ENCODE measurements at regions not wholly inside any gene's neighbourhood (a gene's known extent, or its start where the extent isn't known, plus 50 kb on each side); places are given as distances from the start of the nearest gene placed in this dataset.
"Not testable (repeated sequence)": the region's sequence is repeated elsewhere in the genome, so short reads cannot be mapped to it uniquely, and the experiment has no call there.

DNA sequence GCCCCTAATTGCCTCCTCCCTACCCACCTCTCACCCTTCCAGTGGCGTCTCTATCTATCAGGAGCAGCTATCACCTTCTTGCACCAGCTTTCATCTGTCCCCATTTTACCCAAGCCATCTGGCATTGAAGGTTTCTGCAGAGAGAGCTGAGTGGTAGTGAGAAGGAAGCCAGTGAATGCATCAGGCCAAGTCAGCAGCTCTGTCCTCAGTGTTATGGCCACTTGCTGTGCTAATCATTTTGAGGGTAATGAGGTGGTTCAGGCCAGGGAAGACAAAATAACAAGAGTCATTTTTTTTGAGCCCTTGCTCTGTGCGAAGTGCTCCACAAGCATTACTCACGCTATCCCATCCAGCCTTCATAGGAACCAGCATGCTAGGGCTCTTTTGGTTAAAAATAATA is 164.7 kb downstream of the SUDS3 start:
- CTCF ChIA-PET = no interaction called here
- no peak overlapping the region for H3K4me3 ChIP-seq (ENCODE audit: low read depth, low read length)
- TF ChIP-seq, protein P1, sequence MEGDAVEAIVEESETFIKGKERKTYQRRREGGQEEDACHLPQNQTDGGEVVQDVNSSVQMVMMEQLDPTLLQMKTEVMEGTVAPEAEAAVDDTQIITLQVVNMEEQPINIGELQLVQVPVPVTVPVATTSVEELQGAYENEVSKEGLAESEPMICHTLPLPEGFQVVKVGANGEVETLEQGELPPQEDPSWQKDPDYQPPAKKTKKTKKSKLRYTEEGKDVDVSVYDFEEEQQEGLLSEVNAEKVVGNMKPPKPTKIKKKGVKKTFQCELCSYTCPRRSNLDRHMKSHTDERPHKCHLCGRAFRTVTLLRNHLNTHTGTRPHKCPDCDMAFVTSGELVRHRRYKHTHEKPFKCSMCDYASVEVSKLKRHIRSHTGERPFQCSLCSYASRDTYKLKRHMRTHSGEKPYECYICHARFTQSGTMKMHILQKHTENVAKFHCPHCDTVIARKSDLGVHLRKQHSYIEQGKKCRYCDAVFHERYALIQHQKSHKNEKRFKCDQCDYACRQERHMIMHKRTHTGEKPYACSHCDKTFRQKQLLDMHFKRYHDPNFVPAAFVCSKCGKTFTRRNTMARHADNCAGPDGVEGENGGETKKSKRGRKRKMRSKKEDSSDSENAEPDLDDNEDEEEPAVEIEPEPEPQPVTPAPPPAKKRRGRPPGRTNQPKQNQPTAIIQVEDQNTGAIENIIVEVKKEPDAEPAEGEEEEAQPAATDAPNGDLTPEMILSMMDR (IDR thresholded peaks at IDR 0.05; ENCODE audit: low read depth, low read length) = no peak
- no peak for DNase-seq (ENCODE audit: low read depth, low spot score)
- POLR2A ChIA-PET = no interaction called here
- peaks cover 37% of the 10 kb centered on the region for H3K9me3 ChIP-seq (ENCODE audit: control insufficient read depth, insufficient read depth, low read length)
- no peaks in the 10 kb centered on the region for H3K27me3 ChIP-seq (ENCODE audit: control insufficient read depth, insufficient read depth, low read length)
- no peak overlapping the region for H3K27ac ChIP-seq (ENCODE audit: low read depth, low read length)

DNA sequence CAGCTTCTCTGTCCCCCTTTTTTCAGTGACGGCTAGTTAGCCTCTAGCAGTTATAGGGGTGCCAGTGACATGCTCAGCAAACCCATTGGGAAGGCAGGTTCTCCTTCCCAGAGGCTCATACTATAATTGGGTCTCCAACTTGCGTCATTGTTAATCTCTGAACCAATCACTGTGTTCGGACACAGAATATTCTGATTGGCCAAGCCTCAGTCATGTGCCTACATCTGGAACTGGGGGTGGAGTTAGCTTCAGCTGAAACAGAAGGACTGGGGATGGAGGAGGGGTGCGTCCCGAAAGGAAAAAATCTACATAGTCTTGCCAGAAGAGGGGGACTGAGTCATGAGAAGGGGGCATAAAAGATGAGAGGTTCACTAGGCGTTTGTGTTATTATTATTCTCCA is 165.6 kb downstream of the SUDS3 start:
- H3K4me3 ChIP-seq (ENCODE audit: low read depth, low read length) = no peak overlapping the region
- H3K27ac ChIP-seq (ENCODE audit: low read depth, low read length) = no peak overlapping the region
- CTCF ChIA-PET = no interaction called here
- peaks cover 32% of the 10 kb centered on the region for H3K9me3 ChIP-seq (ENCODE audit: control insufficient read depth, insufficient read depth, low read length)
- no peaks in the 10 kb centered on the region for H3K27me3 ChIP-seq (ENCODE audit: control insufficient read depth, insufficient read depth, low read length)
- TF ChIP-seq, protein P1 (IDR thresholded peaks at IDR 0.05; ENCODE audit: low read depth, low read length) = no peak
- POLR2A ChIA-PET = no interaction called here
- DNase-seq (ENCODE audit: low read depth, low spot score) = no peak

DNA sequence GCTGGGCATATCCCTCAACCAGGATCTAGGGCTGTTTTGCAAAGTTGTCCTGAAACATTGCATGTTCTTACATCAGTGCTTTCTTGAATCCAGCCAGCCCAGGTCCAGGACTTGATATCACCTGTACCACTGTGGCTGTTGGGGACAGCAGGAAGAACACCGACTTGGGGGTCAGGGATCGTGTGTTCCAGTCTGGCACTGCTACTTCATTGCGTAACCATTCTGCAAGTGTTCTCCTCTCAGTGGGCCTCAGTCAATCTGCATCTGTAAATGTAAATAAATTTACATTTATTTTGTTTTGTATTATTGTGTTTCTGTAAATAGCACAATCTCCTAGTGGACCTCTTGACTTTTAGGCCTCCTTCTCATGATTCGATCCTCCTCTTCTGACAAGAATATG is 167.3 kb downstream of the SUDS3 start:
- H3K27ac ChIP-seq (ENCODE audit: low read depth, low read length) = no peak overlapping the region
- DNase-seq (ENCODE audit: low read depth, low spot score) = no peak
- H3K27me3 ChIP-seq (ENCODE audit: control insufficient read depth, insufficient read depth, low read length) = no peaks in the 10 kb centered on the region
- ChIA-PET POLR2A (no interaction called here), CTCF (no interaction called here)
- TF ChIP-seq, protein P1 (IDR thresholded peaks at IDR 0.05; ENCODE audit: low read depth, low read length) = no peak
- no peak overlapping the region for H3K4me3 ChIP-seq (ENCODE audit: low read depth, low read length)
- H3K9me3 ChIP-seq (ENCODE audit: control insufficient read depth, insufficient read depth, low read length) = peaks cover 27% of the 10 kb centered on the region

DNA sequence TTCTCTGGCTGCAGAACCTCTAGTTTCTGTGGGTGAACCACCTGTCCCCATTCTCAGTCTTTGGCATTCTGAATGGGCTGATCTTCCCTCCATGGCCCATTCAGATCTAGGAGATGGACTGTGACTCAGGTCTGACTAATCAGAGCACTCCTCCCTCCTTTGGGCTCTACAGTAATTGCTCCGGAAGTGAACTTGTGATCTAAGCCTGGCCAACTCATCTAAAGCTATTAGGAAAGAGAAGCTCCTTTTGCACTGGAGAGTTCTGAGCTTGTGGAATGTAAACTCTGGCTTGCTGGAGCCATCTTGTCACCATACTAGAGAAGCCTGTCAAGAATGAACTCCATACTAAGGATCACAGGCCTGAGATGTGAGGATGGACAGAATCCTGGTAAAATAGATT is 168.2 kb downstream of the SUDS3 start:
- CTCF ChIA-PET = no interaction called here
- H3K27me3 ChIP-seq (ENCODE audit: control insufficient read depth, insufficient read depth, low read length) = no peaks in the 10 kb centered on the region
- H3K9me3 ChIP-seq (ENCODE audit: control insufficient read depth, insufficient read depth, low read length) = peaks cover 29% of the 10 kb centered on the region
- POLR2A ChIA-PET = no interaction called here
- H3K4me3 ChIP-seq (ENCODE audit: low read depth, low read length) = no peak overlapping the region
- DNase-seq (ENCODE audit: low read depth, low spot score) = no peak
- no peak overlapping the region for H3K27ac ChIP-seq (ENCODE audit: low read depth, low read length)
- TF ChIP-seq, protein P1 (IDR thresholded peaks at IDR 0.05; ENCODE audit: low read depth, low read length) = no peak

DNA sequence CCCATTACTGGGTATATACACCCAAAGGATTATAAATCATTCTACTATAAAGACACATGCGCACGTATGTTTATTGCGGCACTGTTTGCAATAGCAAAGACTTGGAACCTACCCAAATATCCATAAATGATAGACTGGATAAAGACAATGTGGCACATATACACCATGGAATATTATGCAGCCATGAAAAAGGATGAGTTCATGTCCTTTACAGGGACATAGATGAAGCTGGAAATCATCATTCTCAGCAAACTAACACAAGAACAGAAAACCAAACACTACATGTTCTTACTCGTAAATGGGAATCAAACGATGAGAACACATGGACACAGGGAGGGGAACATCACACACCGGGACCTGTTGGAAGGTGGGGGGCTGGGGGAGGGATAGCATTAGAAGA is 171.3 kb downstream of the SUDS3 start:
- peaks cover 12% of the 10 kb centered on the region for H3K9me3 ChIP-seq (ENCODE audit: control insufficient read depth, insufficient read depth, low read length)
- POLR2A ChIA-PET; H3K27ac ChIP-seq (ENCODE audit: low read depth, low read length); DNase-seq (ENCODE audit: low read depth, low spot score); CTCF ChIA-PET; H3K4me3 ChIP-seq (ENCODE audit: low read depth, low read length); H3K27me3 ChIP-seq (ENCODE audit: control insufficient read depth, insufficient read depth, low read length): not testable (repeated sequence)

DNA sequence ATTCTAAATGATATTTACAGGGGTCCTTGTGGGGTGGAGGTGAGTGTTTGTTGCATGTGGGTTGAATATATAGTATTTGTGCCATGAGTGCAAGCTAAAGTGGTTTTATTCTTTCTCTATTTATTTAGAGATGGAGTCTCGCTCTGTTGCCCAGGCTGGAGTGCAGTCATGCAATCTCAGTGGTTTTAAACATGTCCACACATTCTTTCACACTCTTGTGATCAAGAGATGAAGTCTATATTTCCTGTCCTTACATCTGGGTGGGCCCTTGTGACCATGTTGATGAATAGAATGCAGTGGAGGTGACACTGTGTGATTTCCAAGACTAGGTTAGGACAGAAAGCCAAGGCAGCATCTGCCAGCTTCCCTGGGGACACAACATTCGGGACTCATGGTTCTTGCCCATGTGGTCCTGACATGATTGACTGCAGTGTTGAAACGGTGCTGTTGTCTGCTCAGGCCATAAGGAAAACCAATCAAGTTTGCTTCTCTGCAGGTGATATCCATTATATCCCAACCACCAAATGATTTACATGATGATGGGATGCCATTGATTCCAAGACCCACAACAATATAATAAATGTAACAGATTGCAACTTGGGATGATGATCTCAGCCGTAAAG is 172.6 kb downstream of the SUDS3 start:
- no peak overlapping the region for H3K4me3 ChIP-seq (ENCODE audit: low read depth, low read length)
- DNase-seq (ENCODE audit: low read depth, low spot score) = no peak
- H3K27ac ChIP-seq (ENCODE audit: low read depth, low read length) = no peak overlapping the region
- H3K27me3 ChIP-seq (ENCODE audit: control insufficient read depth, insufficient read depth, low read length) = no peaks in the 10 kb centered on the region
- CTCF ChIA-PET = no interaction called here
- TF ChIP-seq, protein P1 (IDR thresholded peaks at IDR 0.05; ENCODE audit: low read depth, low read length) = no peak
- peaks cover 20% of the 10 kb centered on the region for H3K9me3 ChIP-seq (ENCODE audit: control insufficient read depth, insufficient read depth, low read length)
- POLR2A ChIA-PET = no interaction called here
